GM18508 (cell line): ENCODE measurements at regions not wholly inside any gene's neighbourhood (a gene's known extent, or its start where the extent isn't known, plus 50 kb on each side); places are given as distances from the start of the nearest gene placed in this dataset.

Experiments
- ATAC-seq: cut with Tn5 transposase; IDR thresholded peaks from one replicate; pipeline ENCODE4 v1.9.1; 2021; ENCODE audit warnings: moderate number of reproducible peaks; ENCODE audit not compliant: insufficient read depth, unreplicated experiment

DNA sequence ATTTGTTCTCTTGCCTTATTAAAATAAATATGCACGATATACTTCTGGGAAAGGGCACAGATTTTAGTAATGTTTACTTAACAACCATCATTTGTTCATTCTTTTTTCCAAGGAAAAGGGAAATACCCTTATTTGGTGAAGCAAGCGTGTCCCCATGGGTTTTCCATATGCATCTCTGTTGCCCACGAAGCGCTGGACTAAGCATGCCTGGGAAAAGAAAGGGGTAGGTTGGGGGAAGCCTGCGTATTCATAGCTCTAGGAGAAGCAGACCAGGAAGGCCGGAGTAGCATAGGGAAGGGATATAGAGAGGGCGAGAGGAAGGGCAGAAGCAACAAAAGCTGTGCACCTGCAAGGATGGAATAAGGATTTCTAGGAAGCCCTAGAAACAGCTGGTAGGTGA is 61.8 kb upstream of the ACO1 start:
- ATAC-seq, result no peak

DNA sequence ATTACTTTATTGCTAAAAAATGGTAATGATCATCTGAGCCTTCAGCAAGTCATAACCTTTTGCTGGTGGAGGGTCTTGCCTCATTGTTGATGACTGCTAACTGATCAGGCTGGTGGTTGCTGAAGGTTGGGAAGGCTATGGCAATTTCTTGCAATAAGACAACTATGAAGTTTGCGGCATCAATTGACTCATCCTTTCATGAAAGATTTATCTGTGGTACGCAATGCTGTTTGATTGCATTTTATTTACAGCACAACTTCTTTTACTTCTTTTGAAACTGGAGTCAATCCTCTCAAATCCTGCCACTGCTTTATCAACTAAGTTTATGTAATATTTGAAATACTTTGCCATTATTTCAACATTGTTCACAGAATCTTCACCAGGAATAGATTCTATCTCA is 58.3 kb upstream of the ACO1 start:
- ATAC-seq, result no peak

DNA sequence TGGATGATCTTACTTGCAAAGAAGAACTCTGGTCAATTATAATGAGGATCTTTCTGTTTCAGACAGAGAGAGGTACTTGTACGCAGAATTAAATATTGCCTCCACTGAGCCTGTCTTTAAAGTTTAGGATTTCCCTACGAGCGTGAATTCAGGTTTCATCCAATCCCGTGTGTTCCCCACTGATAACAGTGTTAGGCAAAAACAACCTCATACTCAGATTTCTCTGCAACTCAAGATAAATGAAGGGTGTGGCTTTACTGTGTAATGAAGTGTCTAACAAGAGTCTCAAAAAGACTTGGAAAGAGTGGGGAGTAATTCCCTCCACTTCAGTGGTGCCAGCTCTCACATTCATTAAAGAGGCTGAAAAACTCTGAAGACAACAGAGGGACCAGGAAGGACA is 53.2 kb upstream of the ACO1 start:
- no peak for ATAC-seq

DNA sequence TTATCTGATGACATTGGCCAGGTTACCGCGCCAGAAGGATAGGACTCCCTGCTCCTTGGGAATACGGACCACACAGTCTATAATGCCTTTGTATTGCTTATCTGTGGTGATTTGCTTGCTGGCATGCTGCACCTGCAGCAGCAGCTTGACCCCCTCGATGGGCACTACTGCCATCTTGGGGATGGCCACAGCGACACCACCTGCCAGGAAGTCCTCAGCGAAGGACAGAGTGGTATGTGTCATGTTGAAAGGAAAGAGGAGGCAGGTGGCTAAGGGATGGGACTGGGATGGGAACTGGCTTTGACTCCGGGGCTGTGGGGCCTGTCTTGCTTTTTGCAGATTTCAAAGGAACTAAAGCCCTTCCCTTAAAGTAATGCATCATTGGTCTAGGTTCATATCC is 50.3 kb upstream of the ACO1 start:
- ATAC-seq, result no peak
